ENCODE measurements at regions not wholly inside any gene's neighbourhood (a gene's known extent, or its start where the extent isn't known, plus 50 kb on each side); places are given as distances from the start of the nearest gene placed in this dataset.

DNA sequence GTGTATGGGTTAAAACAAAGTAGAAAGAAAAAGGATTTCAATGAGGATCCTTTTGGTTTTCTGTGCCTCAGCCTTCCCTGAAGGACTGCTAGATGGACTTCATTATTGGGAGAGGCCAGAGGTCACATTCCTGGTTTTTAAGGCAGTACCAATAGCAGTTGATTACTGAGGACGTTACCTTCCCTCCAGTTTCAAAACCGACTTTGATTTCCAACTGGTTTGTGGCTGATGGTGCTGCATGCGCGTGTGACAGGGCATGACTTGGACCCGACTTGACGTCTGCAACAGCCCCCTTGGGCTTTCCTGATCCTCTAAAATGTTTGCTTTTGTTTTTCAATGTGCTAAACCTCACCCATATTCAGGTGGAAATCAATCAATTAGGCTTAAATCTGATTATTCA is 314.3 kb upstream of the ARGLU1 start:
- no peak overlapping the region for H3K4me3 Mint-ChIP-seq
- CTCF ChIA-PET: no interaction called here
- TF ChIP-seq CREB1 (CRISPR knock-in tag; IDR thresholded peaks at IDR 0.05): no peak
- no peak for TF ChIP-seq ZNF423 (CRISPR knock-in tag; IDR thresholded peaks at IDR 0.05)
- no peak for DNase-seq (ENCODE audit: low spot score)
- peaks cover 6% of the 10 kb centered on the region; the same call in 1 of the 2 replicates for H3K36me3 Mint-ChIP-seq
- H3K9me3 Mint-ChIP-seq: peaks cover 27% of the 10 kb centered on the region
- POLR2A ChIA-PET: no interaction called here
- no peak overlapping the region; the same call in 1 of the 2 replicates for H3K27ac Mint-ChIP-seq
- H3K27me3 Mint-ChIP-seq (ENCODE audit: low read depth): no peaks in the 10 kb centered on the region; the same call in 1 of the 2 replicates
- H3K4me1 Mint-ChIP-seq: peaks cover 31% of the 10 kb centered on the region
- ATAC-seq: peak; percentile 67

DNA sequence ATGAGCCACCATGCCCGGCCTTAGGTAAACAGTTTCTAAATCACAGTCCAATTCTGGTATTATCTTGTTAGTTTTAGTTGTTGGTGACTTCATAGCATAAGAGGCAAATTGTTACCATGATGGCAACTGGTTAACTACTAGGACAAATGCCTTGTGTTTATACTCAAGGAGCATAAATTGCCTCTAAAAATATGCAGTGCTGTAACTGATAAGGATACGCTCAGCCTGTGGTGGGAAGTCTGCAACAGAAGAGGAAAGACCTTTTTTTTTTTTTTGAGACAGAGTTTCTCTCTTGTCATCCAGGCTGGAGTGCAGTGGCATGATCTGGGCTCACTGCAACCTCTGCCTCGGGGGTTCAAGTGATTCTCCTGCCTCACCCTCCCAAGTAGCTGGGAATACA is 311.9 kb upstream of the ARGLU1 start:
- Mint-ChIP-seq H3K36me3 (no peaks in the 10 kb centered on the region), H3K27ac (no peak overlapping the region), H3K9me3 (peaks cover 10% of the 10 kb centered on the region; the same call in 1 of the 2 replicates), H3K27me3 (ENCODE audit: low read depth) (no peaks in the 10 kb centered on the region), H3K4me1 (peaks cover 39% of the 10 kb centered on the region), H3K4me3 (no peak overlapping the region)
- DNase-seq (ENCODE audit: low spot score) (no peak), ATAC-seq (no peak)
- CTCF ChIA-PET: no interaction called here
- no peak for TF ChIP-seq CREB1 (CRISPR knock-in tag; IDR thresholded peaks at IDR 0.05)
- POLR2A ChIA-PET: no interaction called here

DNA sequence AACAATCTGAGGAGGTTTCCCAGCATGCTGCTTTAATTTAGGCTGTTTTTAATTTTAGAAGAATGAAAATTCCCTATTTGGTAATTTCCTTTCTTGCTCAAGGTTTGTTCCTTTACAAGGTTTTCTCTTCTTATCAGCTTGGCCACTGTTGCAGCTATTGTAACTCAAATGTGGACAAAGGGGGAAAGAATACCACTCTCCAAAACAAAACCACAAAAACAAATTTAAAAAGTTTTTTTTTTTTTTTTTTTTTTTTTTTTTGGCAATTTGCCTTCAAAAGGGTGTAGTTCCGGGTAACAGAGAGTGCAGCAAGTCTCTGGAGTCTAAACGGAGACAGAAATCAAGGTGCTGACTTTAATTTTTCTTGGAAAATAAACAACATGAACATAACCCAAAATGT is 306.4 kb upstream of the ARGLU1 start:
- Mint-ChIP-seq H3K27ac (no peak overlapping the region), H3K36me3 (no peaks in the 10 kb centered on the region), H3K4me1 (peaks cover 24% of the 10 kb centered on the region), H3K27me3 (ENCODE audit: low read depth) (no peaks in the 10 kb centered on the region), H3K9me3 (peaks cover 14% of the 10 kb centered on the region), H3K4me3 (no peak overlapping the region)
- ATAC-seq (no peak), DNase-seq (ENCODE audit: low spot score) (no peak)
- CTCF ChIA-PET: interaction anchor here (0.7 kb wide), 2 partner anchors 34 to 224 kb away, joined by 3 to 5 read pairs; no protein-coding TSS in a partner anchor
- POLR2A ChIA-PET: no interaction called here
- no peak for TF ChIP-seq RELA (CRISPR knock-in tag; IDR thresholded peaks at IDR 0.05; ENCODE audit: borderline replicate concordance)
- TF ChIP-seq, protein P1, sequence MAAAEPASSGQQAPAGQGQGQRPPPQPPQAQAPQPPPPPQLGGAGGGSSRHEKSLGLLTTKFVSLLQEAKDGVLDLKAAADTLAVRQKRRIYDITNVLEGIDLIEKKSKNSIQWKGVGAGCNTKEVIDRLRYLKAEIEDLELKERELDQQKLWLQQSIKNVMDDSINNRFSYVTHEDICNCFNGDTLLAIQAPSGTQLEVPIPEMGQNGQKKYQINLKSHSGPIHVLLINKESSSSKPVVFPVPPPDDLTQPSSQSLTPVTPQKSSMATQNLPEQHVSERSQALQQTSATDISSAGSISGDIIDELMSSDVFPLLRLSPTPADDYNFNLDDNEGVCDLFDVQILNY (CRISPR knock-in tag; IDR thresholded peaks at IDR 0.05): no peak
- no peak for TF ChIP-seq FOXK1 (CRISPR knock-in tag; IDR thresholded peaks at IDR 0.05)
- no peak for TF ChIP-seq NR2C2 (CRISPR knock-in tag; IDR thresholded peaks at IDR 0.05)
- TF ChIP-seq, protein P2, sequence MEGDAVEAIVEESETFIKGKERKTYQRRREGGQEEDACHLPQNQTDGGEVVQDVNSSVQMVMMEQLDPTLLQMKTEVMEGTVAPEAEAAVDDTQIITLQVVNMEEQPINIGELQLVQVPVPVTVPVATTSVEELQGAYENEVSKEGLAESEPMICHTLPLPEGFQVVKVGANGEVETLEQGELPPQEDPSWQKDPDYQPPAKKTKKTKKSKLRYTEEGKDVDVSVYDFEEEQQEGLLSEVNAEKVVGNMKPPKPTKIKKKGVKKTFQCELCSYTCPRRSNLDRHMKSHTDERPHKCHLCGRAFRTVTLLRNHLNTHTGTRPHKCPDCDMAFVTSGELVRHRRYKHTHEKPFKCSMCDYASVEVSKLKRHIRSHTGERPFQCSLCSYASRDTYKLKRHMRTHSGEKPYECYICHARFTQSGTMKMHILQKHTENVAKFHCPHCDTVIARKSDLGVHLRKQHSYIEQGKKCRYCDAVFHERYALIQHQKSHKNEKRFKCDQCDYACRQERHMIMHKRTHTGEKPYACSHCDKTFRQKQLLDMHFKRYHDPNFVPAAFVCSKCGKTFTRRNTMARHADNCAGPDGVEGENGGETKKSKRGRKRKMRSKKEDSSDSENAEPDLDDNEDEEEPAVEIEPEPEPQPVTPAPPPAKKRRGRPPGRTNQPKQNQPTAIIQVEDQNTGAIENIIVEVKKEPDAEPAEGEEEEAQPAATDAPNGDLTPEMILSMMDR (IDR thresholded peaks at IDR 0.05): no peak
- TF ChIP-seq ELF4 (CRISPR knock-in tag; IDR thresholded peaks at IDR 0.05; ENCODE audit: low read depth): no peak
- no peak for TF ChIP-seq ZNF317 (CRISPR knock-in tag; IDR thresholded peaks at IDR 0.05; ENCODE audit: borderline replicate concordance, low read depth)
- no peak for TF ChIP-seq TP53 (CRISPR knock-in tag; IDR thresholded peaks at IDR 0.05)
- TF ChIP-seq, protein P3, sequence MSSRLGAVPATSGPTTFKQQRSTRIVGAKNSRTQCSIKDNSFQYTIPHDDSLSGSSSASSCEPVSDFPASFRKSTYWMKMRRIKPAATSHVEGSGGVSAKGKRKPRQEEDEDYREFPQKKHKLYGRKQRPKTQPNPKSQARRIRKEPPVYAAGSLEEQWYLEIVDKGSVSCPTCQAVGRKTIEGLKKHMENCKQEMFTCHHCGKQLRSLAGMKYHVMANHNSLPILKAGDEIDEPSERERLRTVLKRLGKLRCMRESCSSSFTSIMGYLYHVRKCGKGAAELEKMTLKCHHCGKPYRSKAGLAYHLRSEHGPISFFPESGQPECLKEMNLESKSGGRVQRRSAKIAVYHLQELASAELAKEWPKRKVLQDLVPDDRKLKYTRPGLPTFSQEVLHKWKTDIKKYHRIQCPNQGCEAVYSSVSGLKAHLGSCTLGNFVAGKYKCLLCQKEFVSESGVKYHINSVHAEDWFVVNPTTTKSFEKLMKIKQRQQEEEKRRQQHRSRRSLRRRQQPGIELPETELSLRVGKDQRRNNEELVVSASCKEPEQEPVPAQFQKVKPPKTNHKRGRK (CRISPR knock-in tag; IDR thresholded peaks at IDR 0.05; ENCODE audit: borderline replicate concordance): no peak
- TF ChIP-seq ZBTB21 (CRISPR knock-in tag; IDR thresholded peaks at IDR 0.05; ENCODE audit: borderline replicate concordance): no peak
- TF ChIP-seq JAZF1 (CRISPR knock-in tag; IDR thresholded peaks at IDR 0.05): no peak
- TF ChIP-seq, protein P4, sequence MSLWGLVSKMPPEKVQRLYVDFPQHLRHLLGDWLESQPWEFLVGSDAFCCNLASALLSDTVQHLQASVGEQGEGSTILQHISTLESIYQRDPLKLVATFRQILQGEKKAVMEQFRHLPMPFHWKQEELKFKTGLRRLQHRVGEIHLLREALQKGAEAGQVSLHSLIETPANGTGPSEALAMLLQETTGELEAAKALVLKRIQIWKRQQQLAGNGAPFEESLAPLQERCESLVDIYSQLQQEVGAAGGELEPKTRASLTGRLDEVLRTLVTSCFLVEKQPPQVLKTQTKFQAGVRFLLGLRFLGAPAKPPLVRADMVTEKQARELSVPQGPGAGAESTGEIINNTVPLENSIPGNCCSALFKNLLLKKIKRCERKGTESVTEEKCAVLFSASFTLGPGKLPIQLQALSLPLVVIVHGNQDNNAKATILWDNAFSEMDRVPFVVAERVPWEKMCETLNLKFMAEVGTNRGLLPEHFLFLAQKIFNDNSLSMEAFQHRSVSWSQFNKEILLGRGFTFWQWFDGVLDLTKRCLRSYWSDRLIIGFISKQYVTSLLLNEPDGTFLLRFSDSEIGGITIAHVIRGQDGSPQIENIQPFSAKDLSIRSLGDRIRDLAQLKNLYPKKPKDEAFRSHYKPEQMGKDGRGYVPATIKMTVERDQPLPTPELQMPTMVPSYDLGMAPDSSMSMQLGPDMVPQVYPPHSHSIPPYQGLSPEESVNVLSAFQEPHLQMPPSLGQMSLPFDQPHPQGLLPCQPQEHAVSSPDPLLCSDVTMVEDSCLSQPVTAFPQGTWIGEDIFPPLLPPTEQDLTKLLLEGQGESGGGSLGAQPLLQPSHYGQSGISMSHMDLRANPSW (CRISPR knock-in tag; conservative IDR thresholded peaks at IDR 0.05; ENCODE audit: low read depth): no peak
- TF ChIP-seq, protein P5, sequence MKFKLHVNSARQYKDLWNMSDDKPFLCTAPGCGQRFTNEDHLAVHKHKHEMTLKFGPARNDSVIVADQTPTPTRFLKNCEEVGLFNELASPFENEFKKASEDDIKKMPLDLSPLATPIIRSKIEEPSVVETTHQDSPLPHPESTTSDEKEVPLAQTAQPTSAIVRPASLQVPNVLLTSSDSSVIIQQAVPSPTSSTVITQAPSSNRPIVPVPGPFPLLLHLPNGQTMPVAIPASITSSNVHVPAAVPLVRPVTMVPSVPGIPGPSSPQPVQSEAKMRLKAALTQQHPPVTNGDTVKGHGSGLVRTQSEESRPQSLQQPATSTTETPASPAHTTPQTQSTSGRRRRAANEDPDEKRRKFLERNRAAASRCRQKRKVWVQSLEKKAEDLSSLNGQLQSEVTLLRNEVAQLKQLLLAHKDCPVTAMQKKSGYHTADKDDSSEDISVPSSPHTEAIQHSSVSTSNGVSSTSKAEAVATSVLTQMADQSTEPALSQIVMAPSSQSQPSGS (CRISPR knock-in tag; IDR thresholded peaks at IDR 0.05; ENCODE audit: borderline replicate concordance, low read depth): no peak
- TF ChIP-seq MYBL2 (CRISPR knock-in tag; IDR thresholded peaks at IDR 0.05): no peak
- TF ChIP-seq ZNF263 (CRISPR knock-in tag; IDR thresholded peaks at IDR 0.05; ENCODE audit: low read depth): no peak
